Ectodermal cell (in vitro differentiated cells): ENCODE measurements at regions not wholly inside any gene's neighbourhood (a gene's known extent, or its start where the extent isn't known, plus 50 kb on each side); places are given as distances from the start of the nearest gene placed in this dataset.

Source experiments
- H3K27ac ChIP-seq: 2 replicates; pipeline ENCODE4 v1.7.0; 2013; ENCODE audit warnings: mild to moderate bottlenecking, low read depth, low read length; ENCODE audit not compliant: insufficient read depth, poor library complexity, severe bottlenecking
- H3K27me3 ChIP-seq: 2 replicates; pipeline ENCODE4 v1.7.0; 2013; ENCODE audit warnings: mild to moderate bottlenecking, low read length; ENCODE audit not compliant: insufficient read depth, control insufficient read depth, poor library complexity, severe bottlenecking
- H3K36me3 ChIP-seq: one replicate; pipeline ENCODE4 v1.7.0; 2013; ENCODE audit warnings: low read length; ENCODE audit not compliant: control insufficient read depth, insufficient read depth
- H3K4me1 ChIP-seq: one replicate; pipeline ENCODE4 v1.7.0; 2013; ENCODE audit warnings: low read length; ENCODE audit not compliant: control insufficient read depth, insufficient read depth
- H3K4me3 ChIP-seq: 2 replicates; pipeline ENCODE4 v1.7.0; 2013; ENCODE audit warnings: low read depth, low read length, control low read depth; ENCODE audit not compliant: insufficient read depth
- H3K9me3 ChIP-seq: 2 replicates; pipeline ENCODE4 v1.7.0; 2013; ENCODE audit warnings: mild to moderate bottlenecking, low read length, moderate library complexity; ENCODE audit not compliant: control insufficient read depth
- WGBS, 2 experiments: methylation state at CpG; one replicate each; pipeline ENCODE4 v1.1.7; 2013; ENCODE audit warnings: missing lambda C conversion rate in 2 of 2; 5-methylcytosine and 5-hydroxymethylcytosine counted together

DNA sequence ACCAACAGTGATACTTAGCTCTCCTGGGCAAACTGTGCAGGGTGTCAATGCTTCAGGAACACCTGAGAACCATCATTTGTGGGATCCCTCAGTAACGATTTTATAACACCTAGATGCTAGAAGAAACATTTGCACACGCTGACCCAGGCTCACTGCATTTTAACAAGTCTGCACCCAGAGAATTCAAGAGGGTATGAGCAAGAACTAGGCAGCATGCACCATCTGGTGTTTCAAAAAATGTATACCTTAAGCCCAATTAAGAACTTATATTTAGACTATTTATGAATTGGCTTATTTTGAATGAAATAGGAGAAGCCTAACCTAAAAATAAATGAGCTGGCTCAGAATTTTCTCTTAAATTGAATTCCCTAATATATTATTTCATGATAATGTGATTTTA, 400.5 kb downstream of the GPATCH2 start:
- H3K4me1 ChIP-seq: no peaks in the 10 kb centered on the region
- H3K36me3 ChIP-seq: no peaks in the 10 kb centered on the region
- 92 to 93% methylated on average over 2 of the region's 2 CpGs for WGBS, 2 experiments
- H3K4me3 ChIP-seq: no peak overlapping the region
- no peaks in the 10 kb centered on the region for H3K27me3 ChIP-seq
- H3K27ac ChIP-seq: no peak overlapping the region
- H3K9me3 ChIP-seq: no peaks in the 10 kb centered on the region

DNA sequence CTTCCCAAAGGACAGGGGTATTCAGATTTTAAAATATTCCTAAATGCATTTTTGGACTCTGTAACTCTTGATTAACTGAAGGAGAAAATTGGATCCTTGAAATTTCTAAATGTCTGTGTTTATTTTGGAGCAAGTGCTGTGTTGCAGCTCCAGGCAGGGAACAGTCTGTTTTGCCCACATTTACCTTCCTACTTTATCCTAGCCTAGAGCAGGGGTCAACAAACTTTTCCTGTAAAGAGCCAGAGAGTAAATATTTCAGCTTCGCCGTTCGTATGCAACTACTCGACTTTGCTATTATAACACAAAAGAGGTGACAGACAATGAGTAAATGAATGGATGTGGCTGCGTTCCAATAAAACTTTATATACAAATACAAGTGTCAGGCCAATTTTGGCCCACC, 402.2 kb downstream of the GPATCH2 start:
- no peaks in the 10 kb centered on the region for H3K27me3 ChIP-seq
- H3K4me3 ChIP-seq: no peak overlapping the region
- H3K36me3 ChIP-seq: no peaks in the 10 kb centered on the region
- H3K27ac ChIP-seq: no peak overlapping the region
- H3K9me3 ChIP-seq: no peaks in the 10 kb centered on the region
- no peaks in the 10 kb centered on the region for H3K4me1 ChIP-seq
- 96 to 98% methylated on average over 5 of the region's 5 CpGs for WGBS, 2 experiments

DNA sequence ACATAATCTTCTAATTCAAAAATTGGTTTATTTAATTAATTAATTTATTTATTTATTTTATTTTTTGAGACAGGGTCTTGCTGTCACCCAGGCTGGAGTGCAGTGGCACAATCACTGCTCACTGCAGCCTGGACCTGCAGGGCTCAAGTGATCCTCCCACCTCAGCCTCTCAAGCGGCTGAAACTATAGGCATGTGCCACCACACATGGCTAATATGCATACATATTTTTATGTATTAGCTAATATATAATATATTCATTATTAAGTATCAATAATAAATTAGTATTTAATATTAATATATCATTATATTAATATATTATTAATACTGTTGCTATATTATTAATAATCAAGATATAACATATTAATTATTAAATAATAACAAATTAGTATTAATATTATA, 406.7 kb downstream of the GPATCH2 start:
- no peak overlapping the region for H3K27ac ChIP-seq
- 86% methylated on average over 1 of the region's 1 CpG; no CpG with 5 or more reads in 1 of the 2 experiments for WGBS, 2 experiments

DNA sequence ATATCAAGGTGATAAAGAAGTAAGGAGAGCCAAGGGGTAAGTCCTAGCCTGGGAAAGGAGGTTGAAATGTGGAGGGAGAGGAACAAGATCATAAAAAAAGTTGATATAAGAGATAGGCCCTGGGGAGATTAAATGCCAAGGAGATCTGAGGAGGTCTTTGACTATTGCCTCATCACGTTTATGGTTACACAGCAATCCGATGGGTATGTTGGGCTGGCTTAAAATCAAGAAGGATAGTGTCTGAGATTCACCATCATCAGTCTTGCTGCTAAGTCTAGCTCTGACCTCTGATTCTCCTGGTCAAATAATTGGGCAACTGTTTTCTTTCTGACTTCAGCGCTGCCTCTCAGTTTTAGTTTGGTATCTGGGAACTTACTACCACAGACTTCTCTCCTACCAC, 416.3 kb downstream of the GPATCH2 start:
- H3K9me3 ChIP-seq: no peaks in the 10 kb centered on the region
- no peaks in the 10 kb centered on the region for H3K36me3 ChIP-seq
- no peak overlapping the region for H3K4me3 ChIP-seq
- no peaks in the 10 kb centered on the region for H3K27me3 ChIP-seq
- 89 to 94% methylated on average over 3 of the region's 3 CpGs for WGBS, 2 experiments
- H3K4me1 ChIP-seq: no peaks in the 10 kb centered on the region
- H3K27ac ChIP-seq: no peak overlapping the region

More for the DNA sequence above, 406.7 kb downstream of the GPATCH2 start:
- H3K4me1 ChIP-seq: no peaks in the 10 kb centered on the region
- no peaks in the 10 kb centered on the region for H3K27me3 ChIP-seq
- no peaks in the 10 kb centered on the region for H3K9me3 ChIP-seq
- H3K4me3 ChIP-seq: no peak overlapping the region
- no peaks in the 10 kb centered on the region for H3K36me3 ChIP-seq

DNA sequence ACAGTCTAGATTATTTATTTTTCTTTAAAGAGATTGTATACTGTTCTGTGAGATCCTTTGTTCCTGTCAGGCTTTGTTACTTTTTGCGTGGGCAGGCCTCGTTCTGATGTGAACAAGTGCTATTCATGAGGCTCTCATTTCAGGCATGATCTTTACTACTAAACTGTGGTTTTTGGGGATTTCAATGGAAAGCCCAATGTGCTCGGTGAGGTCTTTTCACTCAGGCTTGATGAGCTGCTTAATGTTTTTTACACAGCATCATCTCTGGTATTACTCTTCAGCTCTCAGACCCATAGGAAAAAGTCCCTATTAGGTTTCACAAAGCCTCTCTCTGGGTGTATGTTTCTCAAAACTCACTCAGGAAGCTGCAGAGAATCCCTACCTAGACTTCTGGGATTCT, 419.4 kb downstream of the GPATCH2 start:
- 88 to 92% methylated on average over 3 of the region's 3 CpGs for WGBS, 2 experiments
- Histone ChIP-seq H3K36me3 (no peaks in the 10 kb centered on the region), H3K4me1 (no peaks in the 10 kb centered on the region), H3K9me3 (no peaks in the 10 kb centered on the region), H3K4me3 (no peak overlapping the region), H3K27ac (no peak overlapping the region), H3K27me3 (no peaks in the 10 kb centered on the region)

DNA sequence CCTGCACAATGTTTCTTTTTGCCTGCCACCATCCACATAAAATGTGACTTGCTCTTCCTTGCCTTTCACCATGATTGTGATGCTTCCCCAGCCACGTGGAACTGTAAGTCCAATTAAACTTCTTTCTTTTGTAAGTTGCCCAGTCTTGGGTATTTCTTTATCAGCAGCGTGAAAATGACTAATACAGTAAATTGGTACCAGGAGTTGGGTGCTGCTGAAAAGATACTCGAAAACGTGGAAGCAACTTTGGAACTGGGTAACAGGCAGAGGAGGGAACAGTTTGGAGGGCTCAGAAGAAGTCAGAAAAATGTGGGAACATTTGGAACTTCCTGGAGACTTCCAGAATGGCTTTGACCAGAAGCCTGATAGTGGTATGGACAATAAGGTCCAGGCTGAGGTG, 425.3 kb downstream of the GPATCH2 start:
- Histone ChIP-seq H3K27ac (no peak overlapping the region), H3K27me3 (no peaks in the 10 kb centered on the region), H3K9me3 (no peaks in the 10 kb centered on the region), H3K4me3 (no peak overlapping the region), H3K36me3 (no peaks in the 10 kb centered on the region), H3K4me1 (no peaks in the 10 kb centered on the region)
- 81% methylated on average over 4 of the region's 4 CpGs for WGBS, 2 experiments

DNA sequence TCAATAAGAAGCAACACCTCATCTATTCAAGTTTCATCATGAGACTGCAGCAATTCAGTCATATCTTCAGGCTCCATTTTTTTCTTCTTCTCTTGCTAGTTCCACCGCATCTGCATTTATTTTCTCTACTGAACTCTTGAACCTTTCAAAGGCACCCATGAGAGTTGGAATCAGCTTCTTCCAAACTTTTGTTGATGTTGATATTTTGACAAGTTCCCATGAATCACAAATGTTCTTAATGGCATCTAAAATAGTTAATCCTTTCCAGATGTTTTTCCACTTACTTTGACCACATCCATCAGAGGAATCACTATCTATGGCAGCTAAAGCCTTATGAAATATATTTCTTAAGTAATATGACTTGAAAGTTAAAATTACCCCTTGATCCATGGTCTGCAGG, 434.3 kb downstream of the GPATCH2 start:
- Histone ChIP-seq H3K27me3 (no peaks in the 10 kb centered on the region), H3K36me3 (no peaks in the 10 kb centered on the region), H3K4me1 (no peaks in the 10 kb centered on the region), H3K9me3 (no peaks in the 10 kb centered on the region), H3K27ac (no peak overlapping the region), H3K4me3 (no peak overlapping the region)
- WGBS, 2 experiments: 100% methylated on average over 1 of the region's 1 CpG

DNA sequence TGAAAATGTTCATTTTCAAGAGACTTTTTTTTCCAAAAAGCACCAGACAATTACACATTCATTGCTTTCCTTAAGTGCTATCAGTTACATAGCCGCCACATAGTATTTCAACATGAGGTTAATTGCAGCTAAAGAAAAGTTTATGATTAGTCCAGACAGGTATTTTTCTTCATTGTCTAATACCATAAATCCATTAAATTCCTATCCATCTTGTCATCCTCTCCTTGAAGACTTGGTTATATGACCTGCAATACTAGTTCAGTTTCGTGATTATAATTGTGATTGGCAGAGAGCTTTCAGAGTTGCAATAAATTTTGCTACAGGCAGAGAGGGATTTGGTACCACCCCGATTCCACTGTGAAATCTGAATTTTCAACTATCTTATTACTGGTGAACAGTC, 437.7 kb downstream of the GPATCH2 start:
- no peaks in the 10 kb centered on the region for H3K9me3 ChIP-seq
- WGBS, 2 experiments: 94% methylated on average over 2 to 3 of the region's 3 CpGs
- H3K4me1 ChIP-seq: no peaks in the 10 kb centered on the region
- H3K4me3 ChIP-seq: no peak overlapping the region
- no peak overlapping the region for H3K27ac ChIP-seq
- H3K36me3 ChIP-seq: no peaks in the 10 kb centered on the region
- H3K27me3 ChIP-seq: no peaks in the 10 kb centered on the region

DNA sequence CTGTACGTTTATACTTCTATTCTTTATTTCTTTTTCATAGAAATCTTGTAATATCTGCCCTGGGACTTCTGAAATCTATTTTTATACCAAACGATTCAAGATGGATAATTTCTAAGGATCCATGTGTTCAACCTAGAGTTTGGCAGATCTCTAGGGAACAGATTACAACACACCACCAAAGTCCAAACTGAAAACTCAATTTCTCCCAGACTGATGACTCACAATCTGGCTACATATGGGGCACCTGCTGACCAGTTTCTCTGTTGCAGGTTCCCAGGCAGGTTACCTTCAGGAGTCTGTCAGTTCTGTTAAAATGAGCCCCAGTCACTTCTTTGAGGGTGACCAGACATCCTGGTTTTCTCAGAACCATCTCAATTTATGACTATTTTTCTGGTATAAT, 439.4 kb downstream of the GPATCH2 start:
- H3K4me3 ChIP-seq: no peak overlapping the region
- no peak overlapping the region for H3K27ac ChIP-seq
- H3K9me3 ChIP-seq: no peaks in the 10 kb centered on the region
- no peaks in the 10 kb centered on the region for H3K36me3 ChIP-seq
- 81 to 91% methylated on average over 2 of the region's 2 CpGs for WGBS, 2 experiments
- no peaks in the 10 kb centered on the region for H3K4me1 ChIP-seq
- H3K27me3 ChIP-seq: no peaks in the 10 kb centered on the region

DNA sequence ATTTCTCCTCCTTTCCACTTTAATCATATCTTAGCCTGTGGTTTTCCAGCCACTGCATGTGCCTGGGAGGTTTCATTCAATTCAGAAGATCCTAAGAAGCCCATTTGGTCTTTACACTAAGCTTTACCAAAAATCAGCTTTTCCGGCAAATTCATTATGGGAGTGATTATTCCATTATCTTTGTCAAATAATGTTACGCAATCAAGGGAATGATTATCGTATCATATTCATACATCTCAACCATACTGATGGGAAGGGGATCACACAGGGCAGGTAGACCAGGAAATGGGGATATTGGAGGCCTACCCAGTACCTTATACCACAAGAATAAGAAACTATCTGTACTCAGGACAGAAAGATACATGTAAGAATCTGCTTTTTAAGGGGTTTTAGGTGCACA, 440.5 kb downstream of the GPATCH2 start:
- Histone ChIP-seq H3K4me3 (no peak overlapping the region), H3K9me3 (no peaks in the 10 kb centered on the region), H3K27me3 (no peaks in the 10 kb centered on the region), H3K36me3 (no peaks in the 10 kb centered on the region), H3K27ac (no peak overlapping the region), H3K4me1 (no peaks in the 10 kb centered on the region)
- 94 to 100% methylated on average over 1 to 3 of the region's 3 CpGs for WGBS, 2 experiments

DNA sequence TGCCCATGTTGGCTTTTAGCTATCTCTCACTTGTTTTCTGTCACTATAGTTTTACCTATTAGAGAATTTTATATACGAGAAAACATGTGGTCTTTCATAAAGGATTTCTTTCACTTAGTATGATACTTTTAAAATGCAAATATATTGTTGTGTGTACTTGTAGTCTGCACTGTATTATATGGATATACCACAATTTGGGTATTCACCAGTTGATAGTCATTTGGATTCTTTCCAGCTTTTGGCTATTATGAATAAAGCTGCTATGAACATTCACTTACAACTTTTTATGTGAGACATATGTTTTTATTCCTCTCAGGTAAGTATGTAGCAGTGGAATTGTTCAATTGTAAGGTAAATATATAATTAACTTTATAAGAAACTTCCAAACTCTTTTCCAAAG, 441.5 kb downstream of the GPATCH2 start:
- no peaks in the 10 kb centered on the region for H3K9me3 ChIP-seq
- H3K36me3 ChIP-seq: no peaks in the 10 kb centered on the region
- H3K27ac ChIP-seq: no peak overlapping the region
- no peak overlapping the region for H3K4me3 ChIP-seq
- H3K27me3 ChIP-seq: no peaks in the 10 kb centered on the region
- no CpG with 5 or more reads among the region's 1 CpG for WGBS, 2 experiments
- H3K4me1 ChIP-seq: no peaks in the 10 kb centered on the region
